ENCODE measurements at regions not wholly inside any gene's neighbourhood (a gene's known extent, or its start where the extent isn't known, plus 50 kb on each side); places are given as distances from the start of the nearest gene placed in this dataset.
A peak's percentile ranks its signal among the peaks of the same experiment; 100 is the strongest.

DNA sequence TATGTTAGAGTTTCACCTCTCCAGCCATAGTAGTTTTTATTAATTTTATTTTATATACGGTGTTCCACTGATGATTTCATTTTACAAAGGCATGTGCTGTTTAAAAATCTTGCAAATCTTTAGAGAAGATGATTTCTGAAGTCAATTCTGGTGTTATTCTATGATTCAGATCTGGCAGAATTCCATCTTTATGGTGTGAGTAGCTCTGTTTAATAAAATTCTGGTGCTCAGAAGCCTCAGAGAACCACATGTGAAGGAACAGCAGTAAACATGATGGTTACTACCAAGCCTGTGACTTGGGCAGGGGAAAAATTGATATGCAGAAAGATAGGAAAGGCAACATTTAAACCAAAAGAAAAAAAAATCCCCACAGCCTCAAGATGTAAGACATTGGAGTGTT lies 299.7 kb downstream of the NPR3 start:
- no CpG with 5 or more reads among the region's 1 CpG for WGBS (ENCODE audit: extremely low coverage, insufficient coverage, insufficient read length)
- no peak overlapping the region for H3K4me3 ChIP-seq (ENCODE audit: low read depth, low read length)
- no peak overlapping the region for H2BK120ac ChIP-seq (ENCODE audit: insufficient read depth, low read length, poor library complexity)
- H4K91ac ChIP-seq (ENCODE audit: low read depth, low read length), result no peak overlapping the region
- no peak overlapping the region for H3K4ac ChIP-seq (ENCODE audit: low read depth, low read length)
- no peak overlapping the region for H3K14ac ChIP-seq (ENCODE audit: low read length)
- H3K36me3 ChIP-seq (ENCODE audit: control insufficient read depth in 1 of 2, insufficient read depth in 2 of 2, low read length in 2 of 2), result no peaks in the 10 kb centered on the region
- no peaks in the 10 kb centered on the region for H3K27me3 ChIP-seq (ENCODE audit: insufficient read depth, low read length)
- H3K4me2 ChIP-seq (ENCODE audit: low read length), result no peak overlapping the region
- H3K18ac ChIP-seq (ENCODE audit: low read length), result no peak overlapping the region
- no peaks in the 10 kb centered on the region for H3K79me1 ChIP-seq (ENCODE audit: low read length)
- H4K8ac ChIP-seq (ENCODE audit: low read depth, low read length), result no peak overlapping the region
- no peak for DNase-seq
- H3K23ac ChIP-seq (ENCODE audit: low read length), result no peak overlapping the region
- H2AFZ ChIP-seq (ENCODE audit: insufficient read depth, low read length, poor library complexity), result no peak overlapping the region
- no peak overlapping the region for H2BK5ac ChIP-seq (ENCODE audit: low read depth, low read length, poor library complexity)
- H3K9me3 ChIP-seq (ENCODE audit: insufficient read depth, low read depth, low read length), result no peaks in the 10 kb centered on the region
- no peak overlapping the region for H3K9ac ChIP-seq (ENCODE audit: low read length)
- no peak overlapping the region for H4K12ac ChIP-seq (ENCODE audit: low read depth, low read length)
- no peaks in the 10 kb centered on the region for H3K4me1 ChIP-seq (ENCODE audit: control insufficient read depth in 1 of 2, insufficient read depth in 2 of 2, low read length in 2 of 2)
- H3K79me2 ChIP-seq (ENCODE audit: control insufficient read depth, insufficient read depth, low read length, poor library complexity), result no peaks in the 10 kb centered on the region
- no peak overlapping the region for H2BK12ac ChIP-seq (ENCODE audit: low read length)
- H2AK5ac ChIP-seq (ENCODE audit: low read length), result no peak overlapping the region
- H3K27ac ChIP-seq (ENCODE audit: low read depth, low read length), result no peak overlapping the region

DNA sequence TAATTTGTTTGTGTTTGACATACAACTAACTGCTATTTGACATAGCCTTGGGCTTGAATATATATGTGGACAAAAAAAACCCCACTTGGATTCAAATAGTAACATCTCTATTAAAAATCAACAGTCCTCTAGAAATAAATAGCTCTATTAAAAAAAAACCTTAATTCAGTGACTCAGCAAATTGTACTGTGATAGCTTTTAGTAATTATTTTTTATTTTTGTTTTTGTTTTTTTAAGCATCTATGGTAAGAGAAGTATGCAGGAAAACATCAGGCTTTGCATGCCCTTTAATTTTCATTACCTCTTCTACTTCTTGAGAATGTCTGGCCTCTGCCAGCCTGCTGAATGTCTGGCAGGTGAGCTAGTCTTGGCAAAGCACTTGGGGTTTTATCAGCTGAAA lies 300.7 kb downstream of the NPR3 start:
- H3K9me3 ChIP-seq (ENCODE audit: insufficient read depth, low read depth, low read length), result no peaks in the 10 kb centered on the region
- no peak overlapping the region for H3K9ac ChIP-seq (ENCODE audit: low read length)
- H3K4ac ChIP-seq (ENCODE audit: low read depth, low read length), result no peak overlapping the region
- H4K8ac ChIP-seq (ENCODE audit: low read depth, low read length), result no peak overlapping the region
- H3K4me1 ChIP-seq (ENCODE audit: control insufficient read depth in 1 of 2, insufficient read depth in 2 of 2, low read length in 2 of 2), result no peaks in the 10 kb centered on the region
- no peak overlapping the region for H4K91ac ChIP-seq (ENCODE audit: low read depth, low read length)
- no peak overlapping the region for H3K14ac ChIP-seq (ENCODE audit: low read length)
- no peaks in the 10 kb centered on the region for H3K79me1 ChIP-seq (ENCODE audit: low read length)
- no peak overlapping the region for H3K4me2 ChIP-seq (ENCODE audit: low read length)
- no peak overlapping the region for H2BK12ac ChIP-seq (ENCODE audit: low read length)
- no peaks in the 10 kb centered on the region for H3K36me3 ChIP-seq (ENCODE audit: control insufficient read depth in 1 of 2, insufficient read depth in 2 of 2, low read length in 2 of 2)
- H3K27me3 ChIP-seq (ENCODE audit: insufficient read depth, low read length), result no peaks in the 10 kb centered on the region
- H3K4me3 ChIP-seq (ENCODE audit: low read depth, low read length), result no peak overlapping the region
- DNase-seq, result no peak
- H2BK120ac ChIP-seq (ENCODE audit: insufficient read depth, low read length, poor library complexity), result no peak overlapping the region
- H2BK5ac ChIP-seq (ENCODE audit: low read depth, low read length, poor library complexity), result no peak overlapping the region
- no peak overlapping the region for H2AK5ac ChIP-seq (ENCODE audit: low read length)
- no peak overlapping the region for H3K18ac ChIP-seq (ENCODE audit: low read length)
- H3K79me2 ChIP-seq (ENCODE audit: control insufficient read depth, insufficient read depth, low read length, poor library complexity), result no peaks in the 10 kb centered on the region
- H3K27ac ChIP-seq (ENCODE audit: low read depth, low read length), result no peak overlapping the region
- H3K23ac ChIP-seq (ENCODE audit: low read length), result no peak overlapping the region
- H4K12ac ChIP-seq (ENCODE audit: low read depth, low read length), result no peak overlapping the region
- no peak overlapping the region for H2AFZ ChIP-seq (ENCODE audit: insufficient read depth, low read length, poor library complexity)

DNA sequence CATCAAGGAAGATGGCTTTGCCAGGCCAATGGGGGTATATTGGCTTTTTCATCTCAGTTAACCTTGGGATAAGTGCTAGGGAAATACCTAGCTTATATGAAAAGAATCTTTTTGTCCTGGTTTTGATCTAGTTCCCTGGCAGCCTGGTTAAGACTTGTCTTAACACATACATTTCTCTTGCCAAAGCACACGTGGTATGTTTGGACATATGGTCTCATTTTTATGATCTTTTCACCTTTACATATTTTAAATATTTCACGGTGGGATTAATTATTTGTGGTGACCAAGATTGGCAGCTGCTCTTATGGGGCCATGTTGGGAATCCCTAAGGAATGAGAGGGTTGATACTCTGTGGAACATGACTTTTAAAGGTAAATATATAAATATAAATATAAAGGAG lies 312.5 kb downstream of the NPR3 start:
- H3K79me2 ChIP-seq (ENCODE audit: control insufficient read depth, insufficient read depth, low read length, poor library complexity), result no peaks in the 10 kb centered on the region
- no peaks in the 10 kb centered on the region for H3K27me3 ChIP-seq (ENCODE audit: insufficient read depth, low read length)
- H3K4me2 ChIP-seq (ENCODE audit: low read length), result no peak overlapping the region
- no peak overlapping the region for H3K23ac ChIP-seq (ENCODE audit: low read length)
- no CpG with 5 or more reads among the region's 2 CpGs for WGBS (ENCODE audit: extremely low coverage, insufficient coverage, insufficient read length)
- H2AFZ ChIP-seq (ENCODE audit: insufficient read depth, low read length, poor library complexity), result no peak overlapping the region
- H3K14ac ChIP-seq (ENCODE audit: low read length), result no peak overlapping the region
- no peak overlapping the region for H2BK5ac ChIP-seq (ENCODE audit: low read depth, low read length, poor library complexity)
- no peak overlapping the region for H4K91ac ChIP-seq (ENCODE audit: low read depth, low read length)
- no peak overlapping the region for H3K27ac ChIP-seq (ENCODE audit: low read depth, low read length)
- no peak overlapping the region for H4K12ac ChIP-seq (ENCODE audit: low read depth, low read length)
- no peaks in the 10 kb centered on the region for H3K4me1 ChIP-seq (ENCODE audit: control insufficient read depth in 1 of 2, insufficient read depth in 2 of 2, low read length in 2 of 2)
- H2BK120ac ChIP-seq (ENCODE audit: insufficient read depth, low read length, poor library complexity), result no peak overlapping the region
- no peaks in the 10 kb centered on the region for H3K9me3 ChIP-seq (ENCODE audit: insufficient read depth, low read depth, low read length)
- H2AK5ac ChIP-seq (ENCODE audit: low read length), result no peak overlapping the region
- no peak overlapping the region for H3K18ac ChIP-seq (ENCODE audit: low read length)
- H3K79me1 ChIP-seq (ENCODE audit: low read length), result no peaks in the 10 kb centered on the region
- H2BK12ac ChIP-seq (ENCODE audit: low read length), result no peak overlapping the region
- no peak overlapping the region for H3K4ac ChIP-seq (ENCODE audit: low read depth, low read length)
- H4K8ac ChIP-seq (ENCODE audit: low read depth, low read length), result no peak overlapping the region
- no peak for DNase-seq
- no peak overlapping the region for H3K9ac ChIP-seq (ENCODE audit: low read length)
- H3K36me3 ChIP-seq (ENCODE audit: control insufficient read depth in 1 of 2, insufficient read depth in 2 of 2, low read length in 2 of 2), result no peaks in the 10 kb centered on the region
- no peak overlapping the region for H3K4me3 ChIP-seq (ENCODE audit: low read depth, low read length)

DNA sequence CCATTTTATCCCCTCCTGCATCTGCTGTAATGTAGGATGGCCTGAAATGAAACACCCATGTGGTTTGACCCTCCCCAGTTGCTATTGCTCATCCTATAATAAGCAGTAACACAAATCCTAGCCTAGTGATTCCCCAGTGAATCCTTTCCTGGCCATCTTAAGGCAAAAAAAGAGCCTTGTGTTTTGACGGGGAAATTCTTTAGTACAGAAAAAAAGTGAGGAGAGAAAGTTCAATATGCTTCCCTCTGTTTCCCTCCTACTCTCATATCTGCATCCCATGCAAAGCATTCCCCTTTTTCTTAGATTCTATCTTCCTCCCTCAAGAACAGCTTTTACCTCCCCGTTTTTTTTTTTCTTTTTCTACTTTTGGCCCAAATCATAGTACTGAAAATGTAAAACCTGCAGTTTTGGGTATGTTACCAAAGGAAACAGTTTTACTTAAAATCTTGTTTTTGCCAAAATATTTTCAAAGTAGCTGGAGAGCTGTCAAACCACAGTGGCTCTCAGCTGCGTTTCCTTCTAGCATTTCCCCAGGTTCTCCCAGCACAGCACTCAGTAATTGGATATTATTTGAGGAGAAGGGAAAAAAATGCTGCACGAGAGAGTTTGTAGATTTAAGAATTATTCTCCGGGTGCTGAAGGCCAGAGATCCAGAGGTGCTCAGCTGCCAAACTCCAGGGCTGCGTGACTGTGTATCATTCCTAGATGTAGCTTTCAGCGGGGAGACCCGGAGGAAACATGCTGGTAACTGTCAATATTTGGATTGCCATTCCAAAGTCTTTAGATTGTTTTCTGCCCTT lies 321.4 kb downstream of the NPR3 start:
- Histone ChIP-seq H2AK5ac (ENCODE audit: low read length) (no peak overlapping the region), H3K4ac (ENCODE audit: low read depth, low read length) (no peak overlapping the region), H2BK120ac (ENCODE audit: insufficient read depth, low read length, poor library complexity) (no peak overlapping the region), H2BK12ac (ENCODE audit: low read length) (no peak overlapping the region), H3K4me3 (ENCODE audit: low read depth, low read length) (no peak overlapping the region), H3K79me1 (ENCODE audit: low read length) (no peaks in the 10 kb centered on the region), H4K12ac (ENCODE audit: low read depth, low read length) (no peak overlapping the region), H3K79me2 (ENCODE audit: control insufficient read depth, insufficient read depth, low read length, poor library complexity) (no peaks in the 10 kb centered on the region), H2BK5ac (ENCODE audit: low read depth, low read length, poor library complexity) (no peak overlapping the region), H2AFZ (ENCODE audit: insufficient read depth, low read length, poor library complexity) (no peak overlapping the region), H3K23ac (ENCODE audit: low read length) (no peak overlapping the region), H3K9me3 (ENCODE audit: insufficient read depth, low read depth, low read length) (no peaks in the 10 kb centered on the region), H3K27me3 (ENCODE audit: insufficient read depth, low read length) (no peaks in the 10 kb centered on the region), H3K4me2 (ENCODE audit: low read length) (no peak overlapping the region), H3K4me1 (ENCODE audit: control insufficient read depth in 1 of 2, insufficient read depth in 2 of 2, low read length in 2 of 2) (no peaks in the 10 kb centered on the region), H3K27ac (ENCODE audit: low read depth, low read length) (no peak overlapping the region), H3K14ac (ENCODE audit: low read length) (no peak overlapping the region), H4K91ac (ENCODE audit: low read depth, low read length) (no peak overlapping the region), H3K36me3 (ENCODE audit: control insufficient read depth in 1 of 2, insufficient read depth in 2 of 2, low read length in 2 of 2) (no peaks in the 10 kb centered on the region), H3K9ac (ENCODE audit: low read length) (no peak overlapping the region), H4K8ac (ENCODE audit: low read depth, low read length) (no peak overlapping the region), H3K18ac (ENCODE audit: low read length) (no peak overlapping the region)
- WGBS (ENCODE audit: extremely low coverage, insufficient coverage, insufficient read length), result no CpG with 5 or more reads among the region's 8 CpGs
- peak in 1 of 2 donors; percentile 12 for DNase-seq
